Fibroblast of lung (primary cell): ENCODE measurements at regions not wholly inside any gene's neighbourhood (a gene's known extent, or its start where the extent isn't known, plus 50 kb on each side); places are given as distances from the start of the nearest gene placed in this dataset.

Experiments
- DNase-seq, 2 donors: peaks; one replicate each; pipeline versions ENCODE4 v3.0.0 to v3.0.0-alpha.2; 2010; ENCODE audit warnings: low read depth in 2 of 2
- H2AFZ ChIP-seq: 2 replicates; pipeline ENCODE4 v1.5.1; 2012; ENCODE audit warnings: low read length, control low read depth, inconsistent platforms
- H3K27ac ChIP-seq: 2 replicates; pipeline ENCODE4 v1.5.1; 2011; ENCODE audit warnings: low read length, control low read depth; ENCODE audit not compliant: insufficient read depth
- H3K27me3 ChIP-seq: 2 replicates; pipeline ENCODE4 v1.5.1; 2011; ENCODE audit warnings: mild to moderate bottlenecking, low read length; ENCODE audit not compliant: control insufficient read depth, insufficient read depth
- H3K36me3 ChIP-seq: 2 replicates; pipeline ENCODE4 v1.5.1; 2011; ENCODE audit warnings: low read length; ENCODE audit not compliant: control insufficient read depth, insufficient read depth
- H3K4me1 ChIP-seq: 2 replicates; pipeline ENCODE4 v1.5.1; 2011; ENCODE audit warnings: low read length; ENCODE audit not compliant: control insufficient read depth, insufficient read depth; ENCODE audit errors: extremely low read depth
- H3K4me2 ChIP-seq: 2 replicates; pipeline ENCODE4 v1.5.1; 2011; ENCODE audit warnings: low read length, control low read depth; ENCODE audit not compliant: insufficient read depth; ENCODE audit errors: extremely low read depth
- H3K4me3 ChIP-seq, 4 experiments: fragments of 200-600 bp in 1 of 4; sonication (generic) in 1 of 4; replicated peaks in 1 of 4; 2 replicates each; pipeline ENCODE4 v1.5.1; 2011 to 2016; ENCODE audit warnings: low read length in 4 of 4, low read depth in 3 of 4, mild to moderate bottlenecking in 3 of 4, control low read depth in 2 of 4, inconsistent platforms in 1 of 4, mixed read lengths in 1 of 4; ENCODE audit not compliant: insufficient read depth in 1 of 4; ENCODE audit errors: control extremely low read depth in 1 of 4
- H3K79me2 ChIP-seq: 2 replicates; pipeline ENCODE4 v1.5.1; 2012; ENCODE audit warnings: mild to moderate bottlenecking, low read length, inconsistent platforms; ENCODE audit not compliant: control insufficient read depth, insufficient read depth
- H3K9ac ChIP-seq: 2 replicates; pipeline ENCODE4 v1.5.1; 2011; ENCODE audit warnings: mild to moderate bottlenecking, low read length, control low read depth; ENCODE audit not compliant: insufficient read depth
- H3K9me3 ChIP-seq: 2 replicates; pipeline ENCODE4 v1.5.1; 2012; ENCODE audit warnings: low read depth, low read length; ENCODE audit not compliant: control insufficient read depth, insufficient read depth
- H4K20me1 ChIP-seq: 2 replicates; pipeline ENCODE4 v1.5.1; 2011; ENCODE audit warnings: low read length; ENCODE audit not compliant: control insufficient read depth, insufficient read depth; ENCODE audit errors: extremely low read depth
- CTCF ChIP-seq, 2 donors: IDR thresholded peaks in 1 of 2; conservative IDR thresholded peaks in 1 of 2; 1 replicate in 1 of 2; 2 replicates in 1 of 2; pipeline ENCODE4 v1.5.1; 2011 to 2012; ENCODE audit warnings: low read length in 2 of 2, control low read depth in 1 of 2, inconsistent platforms in 1 of 2, low read depth in 1 of 2, mild to moderate bottlenecking in 1 of 2
- EZH2 ChIP-seq: IDR thresholded peaks from 2 replicates; pipeline ENCODE4 v1.5.1; 2012; ENCODE audit warnings: low read length, control low read depth, mild to moderate bottlenecking; ENCODE audit errors: missing control alignments

GRCh38 chr12:126232711-126233110, 1167.5 kb downstream of the AACS start:
- no peaks in the 10 kb centered on the region for H4K20me1 ChIP-seq
- no peak overlapping the region for H3K9ac ChIP-seq
- no peak overlapping the region for H3K27ac ChIP-seq
- TF ChIP-seq EZH2 (no peak), CTCF (conservative IDR thresholded peaks at IDR 0.05 in 1 of 2, IDR thresholded peaks at IDR 0.05 in 1 of 2; ENCODE audit: low read depth in 1 of 2, low read length in 2 of 2) (no peak)
- H3K4me2 ChIP-seq, result no peak overlapping the region
- no peaks in the 10 kb centered on the region for H3K79me2 ChIP-seq
- no peak overlapping the region for H3K4me3 ChIP-seq
- H3K9me3 ChIP-seq, result no peaks in the 10 kb centered on the region
- H3K4me1 ChIP-seq, result no peaks in the 10 kb centered on the region
- no peak overlapping the region for H2AFZ ChIP-seq
- no peaks in the 10 kb centered on the region for H3K36me3 ChIP-seq
- no peak for DNase-seq
- H3K27me3 ChIP-seq, result no peaks in the 10 kb centered on the region

GRCh38 chr12:126233625-126234024, 1168.4 kb downstream of the AACS start:
- Histone ChIP-seq H3K9me3 (no peaks in the 10 kb centered on the region), H2AFZ (no peak overlapping the region), H3K36me3 (no peaks in the 10 kb centered on the region), H3K4me3 (no peak overlapping the region), H3K27me3 (no peaks in the 10 kb centered on the region), H4K20me1 (no peaks in the 10 kb centered on the region), H3K4me2 (no peak overlapping the region), H3K4me1 (no peaks in the 10 kb centered on the region), H3K9ac (no peak overlapping the region), H3K27ac (no peak overlapping the region), H3K79me2 (no peaks in the 10 kb centered on the region)
- no peak for TF ChIP-seq CTCF (conservative IDR thresholded peaks at IDR 0.05 in 1 of 2, IDR thresholded peaks at IDR 0.05 in 1 of 2; ENCODE audit: low read depth in 1 of 2, low read length in 2 of 2)
- TF ChIP-seq EZH2, result no peak
- no peak for DNase-seq

- H3K27me3 ChIP-seq, result no peaks in the 10 kb centered on the region
- no peak for DNase-seq
- TF ChIP-seq EZH2 (no peak), CTCF (conservative IDR thresholded peaks at IDR 0.05 in 1 of 2, IDR thresholded peaks at IDR 0.05 in 1 of 2; ENCODE audit: low read depth in 1 of 2, low read length in 2 of 2) (no peak)
- no peaks in the 10 kb centered on the region for H3K79me2 ChIP-seq
- H4K20me1 ChIP-seq, result no peaks in the 10 kb centered on the region
- H3K9me3 ChIP-seq, result no peaks in the 10 kb centered on the region
- H3K4me2 ChIP-seq, result no peak overlapping the region
- no peaks in the 10 kb centered on the region for H3K36me3 ChIP-seq
- no peak overlapping the region for H3K27ac ChIP-seq
- H2AFZ ChIP-seq, result no peak overlapping the region
- H3K9ac ChIP-seq, result no peak overlapping the region
- no peaks in the 10 kb centered on the region for H3K4me1 ChIP-seq
- no peak overlapping the region for H3K4me3 ChIP-seq
Observed at GRCh38 chr12:126243814-126244440, 1178.7 kb downstream of the AACS start.
